Mononuclear cell (primary cell): ENCODE measurements at regions not wholly inside any gene's neighbourhood (a gene's known extent, or its start where the extent isn't known, plus 50 kb on each side); places are given as distances from the start of the nearest gene placed in this dataset.

Experiments
- H3K27me3 ChIP-seq: 2 replicates; pipeline ENCODE4 v1.6.0; 2011; ENCODE audit warnings: low read length, control low read depth; ENCODE audit not compliant: insufficient read depth
- H3K4me1 ChIP-seq: 2 replicates; pipeline ENCODE4 v1.5.1; 2011; ENCODE audit warnings: mild to moderate bottlenecking, low read length, control low read depth; ENCODE audit not compliant: insufficient read depth
- H3K4me3 ChIP-seq: 2 replicates; pipeline ENCODE4 v1.5.1; 2011; ENCODE audit warnings: mild to moderate bottlenecking, low read length, moderate library complexity
- H3K9me3 ChIP-seq: 2 replicates; pipeline ENCODE4 v1.5.1; 2011; ENCODE audit warnings: low read depth, mild to moderate bottlenecking, control low read depth, low read length

- Histone ChIP-seq H3K27me3 (no peaks in the 10 kb centered on the region), H3K4me1 (no peaks in the 10 kb centered on the region), H3K4me3 (no peak overlapping the region), H3K9me3 (peaks cover 4% of the 10 kb centered on the region)
Observed at GRCh38 chr11:106473089-106473722, 395.7 kb downstream of the AASDHPPT start.

GRCh38 chr11:106474274-106474673 is 396.8 kb downstream of the AASDHPPT start:
- peaks cover 4% of the 10 kb centered on the region for H3K9me3 ChIP-seq
- H3K4me1 ChIP-seq: no peaks in the 10 kb centered on the region
- H3K4me3 ChIP-seq: no peak overlapping the region
- no peaks in the 10 kb centered on the region for H3K27me3 ChIP-seq

- Histone ChIP-seq H3K9me3 (peaks cover 4% of the 10 kb centered on the region), H3K4me1 (no peaks in the 10 kb centered on the region), H3K4me3 (no peak overlapping the region), H3K27me3 (no peaks in the 10 kb centered on the region)
Observed at GRCh38 chr11:106475181-106475580, 397.7 kb downstream of the AASDHPPT start.

GRCh38 chr11:106477776-106478175 is 400.3 kb downstream of the AASDHPPT start:
- Histone ChIP-seq H3K4me3 (no peak overlapping the region), H3K9me3 (peaks cover 4% of the 10 kb centered on the region), H3K27me3 (no peaks in the 10 kb centered on the region), H3K4me1 (no peaks in the 10 kb centered on the region)

- Histone ChIP-seq H3K9me3 (peaks cover 4% of the 10 kb centered on the region), H3K27me3 (no peaks in the 10 kb centered on the region), H3K4me3 (no peak overlapping the region), H3K4me1 (no peaks in the 10 kb centered on the region)
Observed at GRCh38 chr11:106479646-106480045, 402.2 kb downstream of the AASDHPPT start.

- H3K4me3 ChIP-seq: no peak overlapping the region
- H3K9me3 ChIP-seq: peaks cover 4% of the 10 kb centered on the region
- H3K27me3 ChIP-seq: no peaks in the 10 kb centered on the region
- H3K4me1 ChIP-seq: no peaks in the 10 kb centered on the region
Observed at GRCh38 chr11:106480581-106481190, 403.2 kb downstream of the AASDHPPT start.

GRCh38 chr11:106482917-106483785 is 405.7 kb downstream of the AASDHPPT start:
- Histone ChIP-seq H3K4me3 (no peak overlapping the region), H3K4me1 (no peaks in the 10 kb centered on the region), H3K9me3 (no peaks in the 10 kb centered on the region), H3K27me3 (no peaks in the 10 kb centered on the region)

GRCh38 chr11:106491751-106492150 is 414.3 kb downstream of the AASDHPPT start:
- H3K27me3 ChIP-seq: no peaks in the 10 kb centered on the region
- no peaks in the 10 kb centered on the region for H3K4me1 ChIP-seq
- no peaks in the 10 kb centered on the region for H3K9me3 ChIP-seq
- no peak overlapping the region for H3K4me3 ChIP-seq

- Histone ChIP-seq H3K9me3 (no peaks in the 10 kb centered on the region), H3K4me3 (no peak overlapping the region), H3K4me1 (no peaks in the 10 kb centered on the region), H3K27me3 (no peaks in the 10 kb centered on the region)
Observed at GRCh38 chr11:106493751-106494150, 416.3 kb downstream of the AASDHPPT start.

- no peaks in the 10 kb centered on the region for H3K27me3 ChIP-seq
- no peaks in the 10 kb centered on the region for H3K9me3 ChIP-seq
- no peaks in the 10 kb centered on the region for H3K4me1 ChIP-seq
- no peak overlapping the region for H3K4me3 ChIP-seq
Observed at GRCh38 chr11:106495046-106495445, 417.6 kb downstream of the AASDHPPT start.

- Histone ChIP-seq H3K4me3 (no peak overlapping the region), H3K9me3 (no peaks in the 10 kb centered on the region), H3K4me1 (no peaks in the 10 kb centered on the region), H3K27me3 (no peaks in the 10 kb centered on the region)
Observed at GRCh38 chr11:106496677-106497076, 419.2 kb downstream of the AASDHPPT start.

GRCh38 chr11:106497321-106497720 is 419.9 kb downstream of the AASDHPPT start:
- no peak overlapping the region for H3K4me3 ChIP-seq
- no peaks in the 10 kb centered on the region for H3K9me3 ChIP-seq
- no peaks in the 10 kb centered on the region for H3K27me3 ChIP-seq
- H3K4me1 ChIP-seq: no peaks in the 10 kb centered on the region

- H3K4me3 ChIP-seq: no peak overlapping the region
- H3K27me3 ChIP-seq: no peaks in the 10 kb centered on the region
- no peaks in the 10 kb centered on the region for H3K9me3 ChIP-seq
- H3K4me1 ChIP-seq: no peaks in the 10 kb centered on the region
Observed at GRCh38 chr11:106497822-106498221, 420.4 kb downstream of the AASDHPPT start.

GRCh38 chr11:106503901-106504300 is 426.4 kb downstream of the AASDHPPT start:
- no peaks in the 10 kb centered on the region for H3K4me1 ChIP-seq
- no peaks in the 10 kb centered on the region for H3K9me3 ChIP-seq
- H3K27me3 ChIP-seq: no peaks in the 10 kb centered on the region
- no peak overlapping the region for H3K4me3 ChIP-seq

- H3K4me3 ChIP-seq: no peak overlapping the region
- H3K27me3 ChIP-seq: no peaks in the 10 kb centered on the region
- no peaks in the 10 kb centered on the region for H3K9me3 ChIP-seq
- H3K4me1 ChIP-seq: no peaks in the 10 kb centered on the region
Observed at GRCh38 chr11:106507645-106508306, 430.3 kb downstream of the AASDHPPT start.
